KOPT-K1 (cell line): ENCODE measurements at regions not wholly inside any gene's neighbourhood (a gene's known extent, or its start where the extent isn't known, plus 50 kb on each side); places are given as distances from the start of the nearest gene placed in this dataset.
"Not testable (repeated sequence)": the region's sequence is repeated elsewhere in the genome, so short reads cannot be mapped to it uniquely, and the experiment has no call there.

ENCODE experiments used
- H3K27ac ChIP-seq: fragments of 200-600 bp; sonication (generic); 2 replicates; pipeline ENCODE4 v1.5.1; 2016; ENCODE audit warnings: antibody characterized with exemption, mild to moderate bottlenecking, low read depth, low read length; ENCODE audit not compliant: poor library complexity, severe bottlenecking
- H3K36me3 ChIP-seq: fragments of 200-600 bp; sonication (generic); 2 replicates; pipeline ENCODE4 v1.5.1; 2017; ENCODE audit warnings: antibody characterized with exemption, mild to moderate bottlenecking, low read length, moderate library complexity; ENCODE audit not compliant: insufficient read depth
- H3K9me3 ChIP-seq: fragments of 200-600 bp; sonication (generic); 2 replicates; pipeline ENCODE4 v1.5.1; 2017; ENCODE audit warnings: antibody characterized with exemption, low read length, mild to moderate bottlenecking; ENCODE audit not compliant: insufficient read depth, poor library complexity, severe bottlenecking

DNA sequence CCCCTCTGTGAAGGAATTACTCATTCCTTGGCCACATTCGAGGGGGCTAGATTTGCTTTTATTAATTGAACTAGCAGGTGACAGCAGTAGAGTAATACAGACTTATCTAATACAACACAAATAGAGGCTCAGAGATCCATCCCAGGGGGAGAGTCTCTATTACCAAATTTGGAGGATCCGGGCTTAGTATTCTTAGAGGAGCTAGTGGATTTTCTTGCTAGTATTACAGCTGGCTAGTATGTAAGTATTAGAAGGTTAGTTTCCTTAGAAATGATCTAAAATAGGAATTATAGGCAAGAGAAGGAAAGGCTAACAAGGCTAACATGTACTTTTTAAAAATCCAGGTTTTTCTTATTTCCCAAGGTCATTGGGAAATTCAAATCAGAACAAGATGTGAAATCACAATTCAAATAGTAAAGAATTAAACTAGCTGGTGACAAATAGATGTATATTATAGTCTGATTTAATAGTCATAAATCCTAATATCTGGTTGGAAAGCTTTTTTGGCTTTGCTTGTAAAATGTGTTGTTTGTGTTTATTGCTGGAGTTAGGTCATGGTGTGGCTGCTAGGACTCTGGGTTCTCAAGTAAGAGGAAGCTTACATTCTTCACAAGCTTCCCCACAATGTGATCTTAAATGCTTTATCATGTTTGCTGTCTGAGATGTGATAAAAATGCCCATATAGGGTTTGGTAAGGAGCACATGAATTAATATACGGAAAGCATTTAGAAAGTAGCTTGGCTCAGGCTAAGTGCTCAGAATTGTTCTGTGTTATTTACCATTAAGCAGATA lies 160.4 kb upstream of the MPDZ start:
- H3K9me3 ChIP-seq: no peaks in the 10 kb centered on the region
- no peaks in the 10 kb centered on the region for H3K36me3 ChIP-seq
- H3K27ac ChIP-seq: no peak overlapping the region

GRCh38 chr9:13437866-13438265 lies 158.4 kb upstream of the MPDZ start:
- no peaks in the 10 kb centered on the region for H3K9me3 ChIP-seq
- H3K27ac ChIP-seq: no peak overlapping the region
- H3K36me3 ChIP-seq: no peaks in the 10 kb centered on the region

DNA sequence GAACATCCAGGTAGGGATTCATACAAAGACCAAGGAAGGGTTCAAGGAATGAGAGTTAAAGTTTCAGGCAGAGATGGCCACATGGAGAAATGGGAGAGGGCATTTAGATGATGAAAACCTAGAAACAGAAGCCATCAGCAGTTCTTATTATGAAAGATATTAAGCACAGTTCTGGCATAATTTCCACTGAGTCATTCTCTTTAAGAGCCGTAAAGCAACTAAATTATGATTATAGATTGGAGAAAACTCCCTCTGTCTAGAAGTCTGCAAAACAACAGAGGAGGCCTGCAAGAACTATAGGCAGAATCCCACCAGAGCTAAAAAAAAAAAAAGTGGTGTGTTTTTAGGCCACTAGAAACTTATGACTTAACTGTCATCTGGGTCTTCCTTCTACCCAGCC lies 157.1 kb upstream of the MPDZ start:
- H3K27ac ChIP-seq: no peak overlapping the region
- H3K9me3 ChIP-seq: no peaks in the 10 kb centered on the region
- H3K36me3 ChIP-seq: no peaks in the 10 kb centered on the region

GRCh38 chr9:13433453-13433852 lies 154.0 kb upstream of the MPDZ start:
- H3K9me3 ChIP-seq, H3K36me3 ChIP-seq, H3K27ac ChIP-seq: not testable (repeated sequence)

DNA sequence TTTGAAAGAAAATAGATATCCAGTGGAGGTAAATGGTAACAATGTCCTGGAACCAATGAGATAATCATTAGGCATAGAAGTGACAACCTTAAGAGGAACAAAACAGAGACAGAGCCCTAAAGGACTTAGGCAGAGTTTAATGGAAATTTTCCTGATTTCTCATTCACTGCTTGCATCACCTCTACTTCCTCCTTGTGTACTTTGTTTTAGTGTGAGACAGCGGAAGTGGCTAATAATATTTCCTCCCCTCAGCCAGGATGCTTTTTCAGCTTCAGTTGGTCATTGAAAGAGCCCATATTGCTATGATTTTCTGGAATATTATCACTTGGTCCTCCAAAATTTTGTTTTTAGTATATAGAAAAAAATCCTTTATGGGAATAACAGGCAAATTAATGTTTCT lies 153.4 kb upstream of the MPDZ start:
- no peak overlapping the region for H3K27ac ChIP-seq
- no peaks in the 10 kb centered on the region for H3K36me3 ChIP-seq
- no peaks in the 10 kb centered on the region for H3K9me3 ChIP-seq

DNA sequence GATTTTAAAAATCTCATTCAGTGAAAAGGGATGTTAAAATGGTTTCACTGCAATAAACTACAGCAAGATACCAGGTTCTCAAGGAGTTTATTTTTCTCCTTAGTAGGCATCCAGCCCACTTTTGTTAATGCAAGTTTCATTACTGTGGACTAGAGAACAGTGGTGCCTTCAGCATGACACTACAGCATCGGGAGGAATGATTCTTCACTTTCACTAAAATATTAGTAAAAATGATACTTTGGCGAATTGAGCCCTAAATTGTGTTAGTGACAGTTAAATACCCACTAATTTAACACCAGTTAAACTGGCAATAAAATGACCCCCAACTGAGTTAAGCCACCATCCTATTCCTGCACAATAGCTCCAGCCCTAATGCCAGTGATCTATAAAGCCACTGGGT lies 152.2 kb upstream of the MPDZ start:
- Histone ChIP-seq H3K9me3 (no peaks in the 10 kb centered on the region), H3K27ac (no peak overlapping the region), H3K36me3 (no peaks in the 10 kb centered on the region)

GRCh38 chr9:13431222-13431536 lies 151.7 kb upstream of the MPDZ start:
- Histone ChIP-seq H3K9me3 (no peaks in the 10 kb centered on the region), H3K27ac (no peak overlapping the region), H3K36me3 (no peaks in the 10 kb centered on the region)

- no peak overlapping the region for H3K27ac ChIP-seq
- H3K36me3 ChIP-seq: no peaks in the 10 kb centered on the region
- H3K9me3 ChIP-seq: no peaks in the 10 kb centered on the region
These were observed 151.1 kb upstream of the MPDZ start for GRCh38 chr9:13430368-13431221.

DNA sequence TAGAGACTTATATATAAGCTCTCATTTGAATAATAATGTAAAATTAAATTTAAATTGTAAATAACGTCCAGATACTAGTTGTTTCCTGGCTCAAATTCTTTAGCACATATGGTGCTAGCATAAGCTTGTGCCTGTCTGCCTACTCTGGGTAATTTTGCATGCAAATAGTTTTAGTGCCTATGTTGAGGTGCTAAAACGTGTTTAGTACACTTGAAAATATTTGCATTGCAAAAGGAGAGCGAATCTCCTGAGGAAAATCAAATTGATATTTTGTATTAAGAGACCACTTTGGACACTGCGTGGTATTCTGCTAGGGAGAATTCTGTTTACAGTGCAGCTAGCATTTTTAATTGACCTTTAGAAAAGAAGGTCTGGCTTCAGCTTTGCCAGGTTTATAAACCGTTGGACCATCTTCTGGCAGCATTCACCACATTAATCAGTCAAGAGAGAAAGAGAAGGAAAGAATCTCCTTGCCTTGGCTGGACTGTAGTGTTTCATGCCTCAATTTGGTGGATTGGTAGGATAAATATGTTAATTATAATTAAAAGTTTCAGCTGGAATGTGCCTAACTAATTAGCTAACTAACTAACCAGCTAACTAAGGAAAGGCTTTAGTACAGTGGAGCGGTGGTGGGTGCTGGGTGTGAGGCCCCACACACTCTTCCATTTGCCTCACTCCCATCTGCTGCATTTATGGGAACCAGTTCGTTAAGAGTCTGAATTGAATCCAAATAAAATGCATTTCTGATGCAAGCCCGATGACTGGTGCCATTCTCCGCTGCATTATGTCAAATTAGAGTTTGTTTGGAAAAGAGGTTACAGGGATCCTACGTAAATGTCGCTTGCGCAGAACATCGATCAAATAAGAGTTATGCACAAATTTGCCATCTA lies 150.1 kb upstream of the MPDZ start:
- Histone ChIP-seq H3K36me3 (no peaks in the 10 kb centered on the region), H3K9me3 (no peaks in the 10 kb centered on the region), H3K27ac (no peak overlapping the region)

DNA sequence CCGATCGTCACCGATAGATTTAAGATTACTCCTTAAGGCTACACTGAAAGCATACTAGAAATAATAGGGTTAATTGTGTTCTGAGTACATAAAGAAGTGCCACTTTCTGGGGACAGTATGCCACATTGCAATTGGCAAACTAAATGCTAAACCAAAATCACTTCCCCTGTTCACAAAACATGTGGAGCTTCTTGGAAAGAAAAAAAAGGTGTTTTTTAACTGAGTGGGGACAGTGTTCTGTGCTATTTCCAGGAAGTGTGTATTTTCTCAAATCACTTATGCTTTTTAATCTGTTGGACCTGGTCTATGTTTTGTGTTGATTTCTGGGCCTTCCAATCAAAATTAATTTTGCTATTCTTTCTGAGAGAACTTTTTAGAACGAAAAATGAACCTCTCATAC lies 149.3 kb upstream of the MPDZ start:
- Histone ChIP-seq H3K36me3 (no peaks in the 10 kb centered on the region), H3K9me3 (no peaks in the 10 kb centered on the region), H3K27ac (no peak overlapping the region)

DNA sequence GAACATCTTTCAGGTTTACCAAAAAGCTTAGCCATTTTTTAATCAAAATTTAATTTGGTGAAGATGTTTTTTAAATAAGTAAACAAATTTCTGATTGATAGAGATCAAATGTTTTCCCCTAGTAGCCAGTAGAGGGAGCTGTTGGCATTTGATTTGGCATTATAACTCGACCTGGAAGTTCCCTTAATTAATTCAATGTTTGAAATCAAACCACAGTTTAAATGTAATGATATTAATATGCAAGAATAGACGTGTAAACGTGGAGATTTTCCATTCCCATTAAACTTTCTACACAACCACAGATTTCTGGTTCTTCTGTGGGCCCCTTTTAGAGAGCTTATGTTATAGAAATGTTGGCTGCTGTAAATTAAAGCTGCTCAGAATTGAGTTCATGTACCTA lies 148.1 kb upstream of the MPDZ start:
- Histone ChIP-seq H3K27ac (no peak overlapping the region), H3K9me3 (no peaks in the 10 kb centered on the region), H3K36me3 (no peaks in the 10 kb centered on the region)

DNA sequence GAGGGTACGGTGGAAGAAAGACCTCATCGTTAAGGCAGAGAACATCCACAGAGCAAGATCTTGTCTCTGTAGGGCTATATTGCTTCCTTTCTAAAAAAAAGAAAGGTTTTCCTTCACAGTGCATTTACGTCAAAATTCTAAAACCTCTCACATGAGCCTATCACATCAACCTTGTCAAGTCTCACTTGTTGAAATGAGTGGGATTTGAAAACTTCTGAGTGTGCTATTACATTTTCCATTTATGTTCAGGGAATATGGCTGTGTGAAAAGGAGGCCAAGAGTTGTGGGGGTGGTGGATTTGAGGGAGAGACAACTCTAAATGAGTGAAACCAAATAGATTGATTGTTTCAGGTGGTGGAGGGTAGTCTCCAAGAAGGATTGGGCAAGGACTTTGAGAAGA lies 147.1 kb upstream of the MPDZ start:
- Histone ChIP-seq H3K27ac (no peak overlapping the region), H3K36me3 (no peaks in the 10 kb centered on the region), H3K9me3 (no peaks in the 10 kb centered on the region)

DNA sequence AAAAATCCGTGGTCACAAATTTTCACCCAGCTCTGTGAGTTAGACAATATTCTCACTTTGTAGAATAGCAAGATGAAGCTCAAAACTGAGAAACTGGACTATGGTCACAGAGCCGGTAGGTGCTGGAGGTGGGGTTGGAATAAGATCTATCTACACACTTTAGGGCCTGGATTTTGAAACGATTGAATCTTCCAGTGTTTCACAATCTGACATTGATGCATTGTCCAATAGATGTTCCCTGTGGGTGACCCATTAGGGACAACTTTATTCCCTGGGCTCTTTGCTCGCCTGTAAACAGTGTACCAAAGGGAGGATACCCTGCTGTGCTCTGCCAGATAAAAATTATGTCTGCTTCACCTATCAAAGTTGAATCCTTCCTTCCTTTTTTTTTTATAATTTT lies 145.4 kb upstream of the MPDZ start:
- no peaks in the 10 kb centered on the region for H3K9me3 ChIP-seq

DNA sequence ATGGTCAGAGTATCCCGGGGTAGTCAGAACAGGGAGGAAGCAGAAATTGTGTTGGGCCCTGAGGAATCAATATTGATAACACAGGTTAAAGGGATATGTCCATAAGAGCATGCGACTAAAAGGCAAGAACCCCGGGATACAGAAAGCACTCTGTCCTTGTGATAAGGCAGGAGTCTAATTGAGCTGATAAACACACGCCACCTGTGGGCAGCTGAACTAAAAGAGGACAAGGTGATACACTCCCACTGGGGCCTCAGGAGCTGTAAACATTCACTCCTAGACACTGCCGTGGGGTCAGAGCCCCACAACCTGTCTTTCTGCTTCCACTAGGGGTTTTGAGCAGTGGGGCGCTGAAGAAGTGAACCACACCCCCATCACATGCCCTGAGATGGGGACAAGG lies 144.7 kb upstream of the MPDZ start:
- H3K9me3 ChIP-seq: no peaks in the 10 kb centered on the region
- H3K36me3 ChIP-seq: no peaks in the 10 kb centered on the region
- H3K27ac ChIP-seq: no peak overlapping the region

More for the DNA sequence above, 145.4 kb upstream of the MPDZ start:
- Histone ChIP-seq H3K36me3 (no peaks in the 10 kb centered on the region), H3K27ac (no peak overlapping the region)

- Histone ChIP-seq H3K9me3 (no peaks in the 10 kb centered on the region), H3K36me3 (no peaks in the 10 kb centered on the region), H3K27ac (no peak overlapping the region)
These were observed 134.9 kb upstream of the MPDZ start for GRCh38 chr9:13414349-13414748.
